ENCODE measurements at regions not wholly inside any gene's neighbourhood (a gene's known extent, or its start where the extent isn't known, plus 50 kb on each side); places are given as distances from the start of the nearest gene placed in this dataset.
"Not testable (repeated sequence)": the region's sequence is repeated elsewhere in the genome, so short reads cannot be mapped to it uniquely, and the experiment has no call there.

GRCh38 chr12:131571827-131572226 lies 139.1 kb upstream of the SFSWAP start:
- DNase-seq (ENCODE audit: low spot score) = no peak

GRCh38 chr12:131572626-131573025 lies 138.3 kb upstream of the SFSWAP start:
- no peak for DNase-seq (ENCODE audit: low spot score)

GRCh38 chr12:131573631-131574394 lies 137.1 kb upstream of the SFSWAP start:
- no peak for DNase-seq (ENCODE audit: low spot score)

GRCh38 chr12:131574395-131574771 lies 136.5 kb upstream of the SFSWAP start:
- no peak for DNase-seq (ENCODE audit: low spot score)

- no peak for DNase-seq (ENCODE audit: low spot score)
These were observed 135.5 kb upstream of the SFSWAP start for GRCh38 chr12:131575371-131575770.

GRCh38 chr12:131576734-131577133 lies 134.2 kb upstream of the SFSWAP start:
- not testable (repeated sequence) for DNase-seq (ENCODE audit: low spot score)

- no peak for DNase-seq (ENCODE audit: low spot score)
These were observed 133.1 kb upstream of the SFSWAP start for GRCh38 chr12:131577766-131578165.

- no peak for DNase-seq (ENCODE audit: low spot score)
These were observed 131.9 kb upstream of the SFSWAP start for GRCh38 chr12:131578828-131579470.

- no peak for DNase-seq (ENCODE audit: low spot score)
These were observed 127.7 kb upstream of the SFSWAP start for GRCh38 chr12:131583090-131583712.

GRCh38 chr12:131586269-131586668 lies 124.6 kb upstream of the SFSWAP start:
- DNase-seq (ENCODE audit: low spot score) = no peak

GRCh38 chr12:131586761-131587160 lies 124.1 kb upstream of the SFSWAP start:
- DNase-seq (ENCODE audit: low spot score) = no peak

- DNase-seq (ENCODE audit: low spot score) = no peak
These were observed 123.3 kb upstream of the SFSWAP start for GRCh38 chr12:131587565-131587964.

- no peak for DNase-seq (ENCODE audit: low spot score)
These were observed 121.5 kb upstream of the SFSWAP start for GRCh38 chr12:131589221-131589897.

GRCh38 chr12:131589966-131590365 lies 120.9 kb upstream of the SFSWAP start:
- no peak for DNase-seq (ENCODE audit: low spot score)

- no peak for DNase-seq (ENCODE audit: low spot score)
These were observed 119.8 kb upstream of the SFSWAP start for GRCh38 chr12:131591136-131591535.

GRCh38 chr12:131591714-131592709 lies 118.9 kb upstream of the SFSWAP start:
- no peak for DNase-seq (ENCODE audit: low spot score)

- DNase-seq (ENCODE audit: low spot score) = no peak
These were observed 117.9 kb upstream of the SFSWAP start for GRCh38 chr12:131592972-131593371.

GRCh38 chr12:131593406-131593805 lies 117.5 kb upstream of the SFSWAP start:
- DNase-seq (ENCODE audit: low spot score) = no peak

- no peak for DNase-seq (ENCODE audit: low spot score)
These were observed 114.8 kb upstream of the SFSWAP start for GRCh38 chr12:131596115-131596514.

GRCh38 chr12:131597333-131597732 lies 113.6 kb upstream of the SFSWAP start:
- no peak for DNase-seq (ENCODE audit: low spot score)

- no peak for DNase-seq (ENCODE audit: low spot score)
These were observed 112.2 kb upstream of the SFSWAP start for GRCh38 chr12:131598717-131599116.

Measured in mucosa of gallbladder (tissue), 1 donor.